ENCODE measurements at regions not wholly inside any gene's neighbourhood (a gene's known extent, or its start where the extent isn't known, plus 50 kb on each side); places are given as distances from the start of the nearest gene placed in this dataset.

DNA sequence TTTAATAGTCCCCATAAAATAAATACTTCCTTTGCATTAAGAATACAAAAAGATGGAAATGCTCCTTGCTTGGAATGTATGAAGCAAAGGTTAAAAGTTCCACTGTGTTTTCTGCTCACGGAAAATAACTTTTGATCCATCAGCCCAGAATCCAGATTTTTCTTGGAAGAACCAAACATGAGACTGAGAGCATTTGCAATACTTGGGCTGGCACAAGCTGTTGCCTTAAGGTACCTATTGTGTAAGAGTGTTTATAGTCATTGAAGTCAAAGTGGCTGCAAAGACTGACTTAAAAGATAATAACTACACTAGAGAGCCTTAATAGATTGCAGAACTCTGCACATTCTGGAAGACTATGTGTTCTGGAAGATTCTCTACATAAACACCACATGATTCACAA, 281.4 kb downstream of the RAB28 start:
- Histone ChIP-seq H3K4me3 (ENCODE audit: low read depth in 1 of 5, low read length in 5 of 5) (no peak overlapping the region), H3K27me3 (ENCODE audit: control insufficient read depth in 5 of 5, insufficient read depth in 4 of 5, low read length in 5 of 5) (no peaks in the 10 kb centered on the region), H3K9ac (ENCODE audit: low read length in 5 of 5) (no peak overlapping the region), H3K27ac (ENCODE audit: low read depth, low read length) (peak overlapping the region; percentile 2), H3K36me3 (ENCODE audit: control insufficient read depth in 5 of 5, insufficient read depth in 5 of 5, low read length in 5 of 5) (no peaks in the 10 kb centered on the region), H3K4me1 (ENCODE audit: control insufficient read depth in 5 of 5, insufficient read depth in 5 of 5, low read length in 5 of 5) (peaks cover 0 to 15% (median 2%) of the 10 kb centered on the region in 5 donors), H3K9me3 (ENCODE audit: control insufficient read depth in 5 of 5, low read length in 5 of 5) (no peaks in the 10 kb centered on the region)

DNA sequence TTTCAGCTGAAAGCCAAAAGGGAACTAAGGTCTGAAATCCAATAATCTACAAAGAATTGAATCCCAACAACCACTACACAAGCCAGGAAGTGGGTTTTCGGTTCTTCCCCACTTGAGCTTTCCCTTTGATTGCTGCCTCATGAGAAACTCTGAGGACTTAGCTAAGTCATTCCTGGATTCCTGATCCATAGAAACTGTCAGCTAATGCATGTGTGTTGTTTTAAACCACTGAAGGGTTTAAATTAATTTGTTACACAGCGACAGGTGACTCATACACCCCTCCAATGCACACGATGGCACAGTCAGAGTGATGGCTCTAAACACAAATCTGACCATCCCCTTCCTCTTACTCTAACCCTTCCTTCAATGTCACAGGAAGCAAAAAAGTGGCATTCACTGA, 282.9 kb downstream of the RAB28 start:
- no peak overlapping the region for H3K4me3 ChIP-seq (ENCODE audit: low read depth in 1 of 5, low read length in 5 of 5)
- H3K36me3 ChIP-seq (ENCODE audit: control insufficient read depth in 5 of 5, insufficient read depth in 5 of 5, low read length in 5 of 5) = no peaks in the 10 kb centered on the region
- no peak overlapping the region for H3K9ac ChIP-seq (ENCODE audit: low read length in 5 of 5)
- peaks cover 0 to 15% (median 2%) of the 10 kb centered on the region in 5 donors for H3K4me1 ChIP-seq (ENCODE audit: control insufficient read depth in 5 of 5, insufficient read depth in 5 of 5, low read length in 5 of 5)
- no peaks in the 10 kb centered on the region for H3K27me3 ChIP-seq (ENCODE audit: control insufficient read depth in 5 of 5, insufficient read depth in 4 of 5, low read length in 5 of 5)
- no peaks in the 10 kb centered on the region for H3K9me3 ChIP-seq (ENCODE audit: control insufficient read depth in 5 of 5, low read length in 5 of 5)
- H3K27ac ChIP-seq (ENCODE audit: low read depth, low read length) = no peak overlapping the region

DNA sequence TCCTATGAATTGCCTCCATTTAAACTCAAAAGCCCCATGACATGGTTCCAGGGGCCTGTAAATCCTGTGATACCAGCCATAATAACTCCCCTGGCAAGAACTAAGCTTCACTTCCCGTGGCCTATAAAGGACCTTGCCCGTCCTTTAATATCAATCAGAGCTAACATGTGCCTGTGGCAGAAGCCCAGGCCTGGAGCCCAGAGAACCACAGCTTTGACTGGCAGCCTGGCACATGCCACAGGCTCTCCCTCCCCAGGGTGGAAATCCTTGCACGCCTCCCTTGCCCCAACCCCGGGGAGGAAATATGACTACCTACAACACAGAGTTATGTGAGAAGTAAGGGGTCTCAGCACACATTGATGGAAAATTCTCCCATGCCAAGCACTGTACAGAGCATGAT, 287.4 kb downstream of the RAB28 start:
- Histone ChIP-seq H3K36me3 (ENCODE audit: control insufficient read depth in 5 of 5, insufficient read depth in 5 of 5, low read length in 5 of 5) (no peaks in the 10 kb centered on the region), H3K4me1 (ENCODE audit: control insufficient read depth in 5 of 5, insufficient read depth in 5 of 5, low read length in 5 of 5) (no peaks in the 10 kb centered on the region), H3K27me3 (ENCODE audit: control insufficient read depth in 5 of 5, insufficient read depth in 4 of 5, low read length in 5 of 5) (no peaks in the 10 kb centered on the region), H3K4me3 (ENCODE audit: low read depth in 1 of 5, low read length in 5 of 5) (no peak overlapping the region), H3K9me3 (ENCODE audit: control insufficient read depth in 5 of 5, low read length in 5 of 5) (peaks cover 0 to 2% (median 0%) of the 10 kb centered on the region in 5 donors), H3K9ac (ENCODE audit: low read length in 5 of 5) (no peak overlapping the region), H3K27ac (ENCODE audit: low read depth, low read length) (no peak overlapping the region)

DNA sequence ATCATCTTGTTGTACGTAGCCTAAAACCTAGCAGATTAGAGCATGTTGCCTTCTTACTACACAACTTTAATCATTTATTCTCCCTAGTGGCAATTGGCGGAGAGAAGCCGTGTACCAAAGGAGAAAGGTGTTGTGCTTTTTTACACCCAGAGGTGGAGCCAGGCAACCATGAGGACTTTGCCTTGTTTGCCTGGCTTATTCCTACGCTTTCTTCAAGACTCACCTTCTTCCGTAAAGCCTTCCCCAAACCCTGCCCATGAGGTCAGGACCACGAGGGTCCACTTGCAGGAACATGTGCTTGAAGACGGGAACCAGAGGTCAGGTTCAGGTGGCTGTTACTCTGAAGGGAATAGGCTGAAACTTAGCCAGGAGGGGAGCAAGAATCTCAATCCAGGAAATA, 290.5 kb downstream of the RAB28 start:
- peaks cover 0 to 2% (median 0%) of the 10 kb centered on the region in 5 donors for H3K9me3 ChIP-seq (ENCODE audit: control insufficient read depth in 5 of 5, low read length in 5 of 5)
- no peaks in the 10 kb centered on the region for H3K36me3 ChIP-seq (ENCODE audit: control insufficient read depth in 5 of 5, insufficient read depth in 5 of 5, low read length in 5 of 5)
- no peak overlapping the region for H3K27ac ChIP-seq (ENCODE audit: low read depth, low read length)
- H3K4me3 ChIP-seq (ENCODE audit: low read depth in 1 of 5, low read length in 5 of 5) = no peak overlapping the region
- H3K4me1 ChIP-seq (ENCODE audit: control insufficient read depth in 5 of 5, insufficient read depth in 5 of 5, low read length in 5 of 5) = no peaks in the 10 kb centered on the region
- H3K9ac ChIP-seq (ENCODE audit: low read length in 5 of 5) = no peak overlapping the region
- no peaks in the 10 kb centered on the region for H3K27me3 ChIP-seq (ENCODE audit: control insufficient read depth in 5 of 5, insufficient read depth in 4 of 5, low read length in 5 of 5)

DNA sequence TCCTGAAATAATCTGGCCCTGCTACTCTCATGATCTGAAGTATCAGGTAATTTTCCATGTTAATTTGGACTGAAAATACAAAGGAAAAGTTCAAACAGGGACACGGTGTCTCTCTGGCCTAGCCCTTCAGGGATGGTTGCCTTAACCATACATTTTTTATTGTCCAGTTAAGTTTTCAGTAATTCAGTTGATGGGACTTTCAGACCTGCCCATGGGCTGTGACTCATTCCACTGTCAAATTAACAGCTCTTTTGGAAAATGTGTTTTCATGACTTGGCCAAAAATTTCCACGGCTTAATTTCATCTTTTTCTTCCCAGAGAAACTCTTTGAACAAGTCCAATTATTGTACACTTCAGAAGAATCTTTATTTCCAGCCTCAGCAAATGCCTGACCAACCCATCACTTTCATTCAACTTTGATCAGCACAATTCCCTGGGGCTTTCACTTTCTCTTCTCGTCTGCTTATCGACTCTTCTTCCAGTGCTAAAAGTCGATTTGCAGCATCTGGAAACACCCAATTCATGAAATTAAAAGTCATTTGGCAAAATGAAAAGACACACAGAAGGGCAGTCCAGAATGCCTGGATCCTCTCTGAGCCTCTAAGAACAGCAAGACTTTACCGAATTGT, 293.9 kb downstream of the RAB28 start:
- Histone ChIP-seq H3K9me3 (ENCODE audit: control insufficient read depth in 5 of 5, low read length in 5 of 5) (peaks cover 0 to 2% (median 0%) of the 10 kb centered on the region in 5 donors), H3K4me1 (ENCODE audit: control insufficient read depth in 5 of 5, insufficient read depth in 5 of 5, low read length in 5 of 5) (no peaks in the 10 kb centered on the region)

DNA sequence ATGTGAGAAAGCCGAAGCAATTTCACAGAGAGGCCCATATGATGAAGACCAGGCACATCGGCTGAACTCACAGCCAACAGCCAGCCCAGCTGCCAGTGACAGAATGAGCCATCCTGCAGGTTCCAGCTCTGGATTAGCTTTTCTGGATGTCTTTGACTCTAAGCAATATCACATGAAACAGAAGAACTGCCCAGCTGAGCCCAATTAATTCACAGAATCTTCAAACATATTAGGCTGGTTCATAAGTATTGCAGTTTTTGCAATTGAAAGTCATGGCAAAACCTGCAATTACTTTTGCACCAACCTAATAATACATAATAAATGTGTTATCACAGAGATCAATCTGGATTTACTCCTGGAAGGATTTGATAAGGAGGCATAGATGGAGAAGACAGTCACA, 299.9 kb downstream of the RAB28 start:
- H3K27me3 ChIP-seq (ENCODE audit: control insufficient read depth in 5 of 5, insufficient read depth in 4 of 5, low read length in 5 of 5) = no peaks in the 10 kb centered on the region
- H3K4me1 ChIP-seq (ENCODE audit: control insufficient read depth in 5 of 5, insufficient read depth in 5 of 5, low read length in 5 of 5) = no peaks in the 10 kb centered on the region

More for the DNA sequence above, 293.9 kb downstream of the RAB28 start:
- Histone ChIP-seq H3K27ac (ENCODE audit: low read depth, low read length) (no peak overlapping the region), H3K4me3 (ENCODE audit: low read depth in 1 of 5, low read length in 5 of 5) (no peak overlapping the region), H3K27me3 (ENCODE audit: control insufficient read depth in 5 of 5, insufficient read depth in 4 of 5, low read length in 5 of 5) (no peaks in the 10 kb centered on the region), H3K36me3 (ENCODE audit: control insufficient read depth in 5 of 5, insufficient read depth in 5 of 5, low read length in 5 of 5) (no peaks in the 10 kb centered on the region), H3K9ac (ENCODE audit: low read length in 5 of 5) (no peak overlapping the region)

DNA sequence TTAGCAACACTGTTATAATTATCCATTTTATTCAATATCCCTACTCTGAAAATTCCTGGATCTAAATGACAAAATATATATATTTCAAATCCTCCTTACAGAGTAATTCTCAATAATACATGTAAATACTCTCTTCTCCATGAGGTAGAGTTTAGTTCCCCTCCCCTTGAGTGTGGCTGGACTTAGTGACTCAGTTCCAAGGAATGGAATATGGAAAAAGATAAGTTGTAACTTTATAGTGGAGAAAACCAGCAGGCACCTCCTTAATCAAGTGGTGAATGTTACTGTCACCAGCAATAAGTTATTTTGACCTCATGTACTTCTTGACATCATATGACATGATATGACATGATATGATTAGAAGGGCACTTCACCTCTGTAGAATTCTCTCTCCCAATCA, 302.0 kb downstream of the RAB28 start:
- Histone ChIP-seq H3K27ac (ENCODE audit: low read depth, low read length) (no peak overlapping the region), H3K36me3 (ENCODE audit: control insufficient read depth in 5 of 5, insufficient read depth in 5 of 5, low read length in 5 of 5) (no peaks in the 10 kb centered on the region), H3K9me3 (ENCODE audit: control insufficient read depth in 5 of 5, low read length in 5 of 5) (peaks cover 0 to 3% (median 0%) of the 10 kb centered on the region in 5 donors), H3K27me3 (ENCODE audit: control insufficient read depth in 5 of 5, insufficient read depth in 4 of 5, low read length in 5 of 5) (no peaks in the 10 kb centered on the region), H3K4me1 (ENCODE audit: control insufficient read depth in 5 of 5, insufficient read depth in 5 of 5, low read length in 5 of 5) (no peaks in the 10 kb centered on the region), H3K4me3 (ENCODE audit: low read depth in 1 of 5, low read length in 5 of 5) (no peak overlapping the region), H3K9ac (ENCODE audit: low read length in 5 of 5) (no peak overlapping the region)

More for the DNA sequence above, 299.9 kb downstream of the RAB28 start:
- H3K27ac ChIP-seq (ENCODE audit: low read depth, low read length) = no peak overlapping the region
- no peaks in the 10 kb centered on the region for H3K36me3 ChIP-seq (ENCODE audit: control insufficient read depth in 5 of 5, insufficient read depth in 5 of 5, low read length in 5 of 5)
- H3K4me3 ChIP-seq (ENCODE audit: low read depth in 1 of 5, low read length in 5 of 5) = no peak overlapping the region
- no peak overlapping the region for H3K9ac ChIP-seq (ENCODE audit: low read length in 5 of 5)
- peaks cover 0 to 3% (median 0%) of the 10 kb centered on the region in 5 donors for H3K9me3 ChIP-seq (ENCODE audit: control insufficient read depth in 5 of 5, low read length in 5 of 5)

DNA sequence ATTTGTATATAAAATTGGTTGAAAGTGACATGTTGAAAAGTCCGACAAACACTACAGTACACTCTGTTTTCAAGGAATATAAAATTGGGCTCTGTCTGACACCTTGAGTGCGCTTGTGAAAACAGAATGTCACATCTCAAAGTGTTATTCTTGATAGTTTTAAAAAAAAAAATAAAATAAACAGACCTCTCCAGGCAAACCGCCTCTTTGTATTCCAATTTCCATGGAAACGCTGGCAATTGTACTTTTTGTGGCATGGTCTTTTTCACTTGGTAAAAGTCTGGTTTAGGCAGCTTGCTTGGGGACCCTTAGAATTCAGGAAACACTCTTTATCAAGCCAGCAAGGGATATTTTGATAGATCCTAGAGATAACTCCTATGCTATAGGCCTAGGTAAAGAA, 302.5 kb downstream of the RAB28 start:
- no peaks in the 10 kb centered on the region for H3K27me3 ChIP-seq (ENCODE audit: control insufficient read depth in 5 of 5, insufficient read depth in 4 of 5, low read length in 5 of 5)
- H3K9ac ChIP-seq (ENCODE audit: low read length in 5 of 5) = no peak overlapping the region
- H3K4me1 ChIP-seq (ENCODE audit: control insufficient read depth in 5 of 5, insufficient read depth in 5 of 5, low read length in 5 of 5) = no peaks in the 10 kb centered on the region
- peaks cover 0 to 3% (median 0%) of the 10 kb centered on the region in 5 donors for H3K9me3 ChIP-seq (ENCODE audit: control insufficient read depth in 5 of 5, low read length in 5 of 5)
- H3K27ac ChIP-seq (ENCODE audit: low read depth, low read length) = no peak overlapping the region
- H3K36me3 ChIP-seq (ENCODE audit: control insufficient read depth in 5 of 5, insufficient read depth in 5 of 5, low read length in 5 of 5) = no peaks in the 10 kb centered on the region
- no peak overlapping the region for H3K4me3 ChIP-seq (ENCODE audit: low read depth in 1 of 5, low read length in 5 of 5)

DNA sequence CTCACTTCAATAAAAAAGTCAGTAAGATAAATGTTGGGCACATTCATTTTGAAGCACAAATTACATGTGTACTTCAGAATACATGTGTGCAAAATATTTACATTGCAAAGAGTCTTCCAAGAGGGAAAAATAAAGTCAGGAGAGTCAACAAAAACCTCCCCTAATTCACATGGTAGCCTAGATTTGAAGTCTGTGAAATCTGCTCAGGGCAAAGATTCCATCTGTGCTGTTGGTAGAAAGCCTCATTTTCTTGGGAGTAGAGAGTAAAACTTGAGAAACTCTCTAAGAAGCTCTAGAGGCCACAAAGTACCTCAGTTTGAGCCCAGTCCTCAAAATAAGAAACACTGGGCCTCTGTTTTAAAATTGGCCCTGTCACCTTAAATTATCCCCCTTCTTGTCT, 303.4 kb downstream of the RAB28 start:
- H3K9me3 ChIP-seq (ENCODE audit: control insufficient read depth in 5 of 5, low read length in 5 of 5) = peaks cover 0 to 3% (median 0%) of the 10 kb centered on the region in 5 donors
- no peaks in the 10 kb centered on the region for H3K36me3 ChIP-seq (ENCODE audit: control insufficient read depth in 5 of 5, insufficient read depth in 5 of 5, low read length in 5 of 5)
- H3K9ac ChIP-seq (ENCODE audit: low read length in 5 of 5) = no peak overlapping the region
- no peaks in the 10 kb centered on the region for H3K4me1 ChIP-seq (ENCODE audit: control insufficient read depth in 5 of 5, insufficient read depth in 5 of 5, low read length in 5 of 5)
- no peaks in the 10 kb centered on the region for H3K27me3 ChIP-seq (ENCODE audit: control insufficient read depth in 5 of 5, insufficient read depth in 4 of 5, low read length in 5 of 5)
- no peak overlapping the region for H3K4me3 ChIP-seq (ENCODE audit: low read depth in 1 of 5, low read length in 5 of 5)
- H3K27ac ChIP-seq (ENCODE audit: low read depth, low read length) = no peak overlapping the region

DNA sequence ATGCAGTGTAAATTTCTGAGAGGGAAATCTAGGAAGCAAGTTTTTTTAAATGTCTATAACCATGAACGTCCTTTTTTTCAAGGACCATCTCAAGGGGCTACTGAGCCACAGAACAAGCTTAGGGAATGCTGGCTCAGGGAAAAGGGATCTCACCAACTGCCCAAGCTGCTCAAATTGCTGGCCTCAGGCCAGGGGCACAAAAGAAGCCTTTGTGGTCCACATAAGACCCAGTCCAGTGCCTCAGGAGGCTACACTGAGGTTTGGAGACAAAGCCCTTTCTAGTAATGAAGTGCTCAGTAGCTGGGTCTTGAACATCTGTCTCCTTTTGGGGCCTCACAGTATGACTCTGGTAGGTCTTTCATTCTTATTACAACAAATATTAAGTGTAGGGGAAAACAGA, 305.5 kb downstream of the RAB28 start:
- no peak overlapping the region for H3K9ac ChIP-seq (ENCODE audit: low read length in 5 of 5)
- no peak overlapping the region for H3K4me3 ChIP-seq (ENCODE audit: low read depth in 1 of 5, low read length in 5 of 5)
- H3K27ac ChIP-seq (ENCODE audit: low read depth, low read length) = no peak overlapping the region
- H3K27me3 ChIP-seq (ENCODE audit: control insufficient read depth in 5 of 5, insufficient read depth in 4 of 5, low read length in 5 of 5) = no peaks in the 10 kb centered on the region
- no peaks in the 10 kb centered on the region for H3K36me3 ChIP-seq (ENCODE audit: control insufficient read depth in 5 of 5, insufficient read depth in 5 of 5, low read length in 5 of 5)
- peaks cover 0 to 5% (median 3%) of the 10 kb centered on the region in 5 donors for H3K4me1 ChIP-seq (ENCODE audit: control insufficient read depth in 5 of 5, insufficient read depth in 5 of 5, low read length in 5 of 5)
- H3K9me3 ChIP-seq (ENCODE audit: control insufficient read depth in 5 of 5, low read length in 5 of 5) = no peaks in the 10 kb centered on the region

All from subcutaneous abdominal adipose tissue (tissue), 5 donors.